ENCODE measurements at regions not wholly inside any gene's neighbourhood (a gene's known extent, or its start where the extent isn't known, plus 50 kb on each side); places are given as distances from the start of the nearest gene placed in this dataset.

GRCh38 chr12:74914378-74914777, 295.3 kb downstream of the KCNC2 start:
- TF ChIP-seq, protein P1, sequence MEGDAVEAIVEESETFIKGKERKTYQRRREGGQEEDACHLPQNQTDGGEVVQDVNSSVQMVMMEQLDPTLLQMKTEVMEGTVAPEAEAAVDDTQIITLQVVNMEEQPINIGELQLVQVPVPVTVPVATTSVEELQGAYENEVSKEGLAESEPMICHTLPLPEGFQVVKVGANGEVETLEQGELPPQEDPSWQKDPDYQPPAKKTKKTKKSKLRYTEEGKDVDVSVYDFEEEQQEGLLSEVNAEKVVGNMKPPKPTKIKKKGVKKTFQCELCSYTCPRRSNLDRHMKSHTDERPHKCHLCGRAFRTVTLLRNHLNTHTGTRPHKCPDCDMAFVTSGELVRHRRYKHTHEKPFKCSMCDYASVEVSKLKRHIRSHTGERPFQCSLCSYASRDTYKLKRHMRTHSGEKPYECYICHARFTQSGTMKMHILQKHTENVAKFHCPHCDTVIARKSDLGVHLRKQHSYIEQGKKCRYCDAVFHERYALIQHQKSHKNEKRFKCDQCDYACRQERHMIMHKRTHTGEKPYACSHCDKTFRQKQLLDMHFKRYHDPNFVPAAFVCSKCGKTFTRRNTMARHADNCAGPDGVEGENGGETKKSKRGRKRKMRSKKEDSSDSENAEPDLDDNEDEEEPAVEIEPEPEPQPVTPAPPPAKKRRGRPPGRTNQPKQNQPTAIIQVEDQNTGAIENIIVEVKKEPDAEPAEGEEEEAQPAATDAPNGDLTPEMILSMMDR (IDR thresholded peaks at IDR 0.05 in 4 of 5, conservative IDR thresholded peaks at IDR 0.05 in 1 of 5) = no peak
- TF ChIP-seq POLR2A (IDR thresholded peaks at IDR 0.05) = no peak

All from gastrocnemius medialis (tissue), 4 donors.